ENCODE measurements at regions not wholly inside any gene's neighbourhood (a gene's known extent, or its start where the extent isn't known, plus 50 kb on each side); places are given as distances from the start of the nearest gene placed in this dataset.
A peak's percentile ranks its signal among the peaks of the same experiment; 100 is the strongest.

DNA sequence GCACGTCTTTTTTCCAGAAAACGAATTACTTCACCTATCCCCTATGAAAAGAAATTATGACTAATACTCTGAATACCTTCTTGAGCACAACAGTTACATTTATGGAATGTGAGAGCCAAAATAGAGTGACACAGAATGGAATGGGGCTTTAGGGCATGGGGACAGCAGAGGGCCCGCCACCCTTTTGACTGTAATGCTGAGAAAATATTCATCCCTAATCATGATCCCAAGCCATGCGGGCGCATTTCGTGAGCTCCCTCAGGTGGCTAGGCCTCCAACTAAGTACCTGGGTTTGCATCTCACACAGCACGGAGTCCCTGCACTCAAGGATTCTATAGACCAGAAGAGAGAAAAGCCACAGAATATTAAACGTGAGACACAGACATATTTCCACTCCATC is 212.6 kb downstream of the SOD2 start:
- DNase-seq (ENCODE audit: low read depth), result no peak

DNA sequence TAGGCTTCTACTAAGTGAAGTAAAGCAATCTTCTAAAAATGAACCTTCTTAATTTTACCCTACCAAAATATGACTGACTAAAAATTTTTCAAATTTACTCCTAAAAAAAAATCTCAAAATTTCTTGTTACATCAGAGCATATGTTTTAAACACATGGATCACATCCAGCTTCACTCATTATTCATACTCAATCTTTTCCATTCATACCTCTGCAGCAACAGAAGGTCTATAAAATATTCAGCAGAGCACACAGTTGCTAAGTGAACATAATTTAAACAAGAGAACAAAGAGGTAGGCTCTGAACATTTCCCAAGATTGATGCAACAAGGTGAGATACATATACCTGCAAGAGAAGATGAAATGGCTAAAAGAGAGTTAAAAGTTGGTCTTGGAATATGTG is 213.9 kb downstream of the SOD2 start:
- no peak for DNase-seq (ENCODE audit: low read depth)

- DNase-seq (ENCODE audit: low read depth), result peak; percentile 39
Observed at GRCh38 chr6:159473475-159474263, 219.4 kb downstream of the SOD2 start.

DNA sequence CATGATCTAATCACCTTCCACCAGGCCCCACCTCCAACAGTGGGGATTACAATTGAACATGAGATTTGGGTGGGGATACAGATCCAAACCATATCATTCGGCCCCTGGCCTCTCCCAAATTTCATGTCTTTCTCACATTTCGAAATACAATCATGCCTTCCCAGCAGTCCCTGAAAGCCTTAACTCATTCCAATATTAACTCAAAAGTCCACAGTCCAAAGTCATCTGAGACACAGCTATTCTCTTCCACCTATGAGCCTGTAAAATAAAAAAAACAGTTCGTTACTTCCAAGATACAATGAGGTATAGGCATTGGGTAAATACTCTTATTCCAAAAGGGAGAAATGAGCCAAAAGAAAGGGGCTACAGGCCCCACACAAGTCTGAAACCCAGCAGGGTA is 222.6 kb downstream of the SOD2 start:
- DNase-seq (ENCODE audit: low read depth), result no peak

GRCh38 chr6:159469443-159469842 is 223.6 kb downstream of the SOD2 start:
- DNase-seq (ENCODE audit: low read depth), result no peak

DNA sequence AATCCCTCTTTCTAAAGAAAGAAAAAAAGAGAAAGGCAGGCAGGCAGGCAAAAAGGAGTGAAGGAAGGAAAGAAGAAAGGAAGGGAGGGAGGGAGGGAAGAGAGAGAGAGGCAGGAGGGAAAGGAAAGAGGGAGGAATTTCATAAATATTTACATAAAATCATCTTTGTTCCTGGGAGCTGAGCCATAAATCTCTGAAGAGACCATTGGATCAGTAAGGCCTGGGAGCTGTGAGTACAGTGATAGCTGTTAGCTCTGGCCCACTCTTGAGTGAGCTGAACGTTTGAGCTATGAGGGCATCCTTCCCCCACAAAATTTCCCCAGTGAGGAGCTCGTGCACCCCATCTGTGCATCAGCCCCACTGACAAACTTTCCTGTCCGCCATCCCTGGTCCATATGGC is 224.0 kb downstream of the SOD2 start:
- no peak for DNase-seq (ENCODE audit: low read depth)

DNA sequence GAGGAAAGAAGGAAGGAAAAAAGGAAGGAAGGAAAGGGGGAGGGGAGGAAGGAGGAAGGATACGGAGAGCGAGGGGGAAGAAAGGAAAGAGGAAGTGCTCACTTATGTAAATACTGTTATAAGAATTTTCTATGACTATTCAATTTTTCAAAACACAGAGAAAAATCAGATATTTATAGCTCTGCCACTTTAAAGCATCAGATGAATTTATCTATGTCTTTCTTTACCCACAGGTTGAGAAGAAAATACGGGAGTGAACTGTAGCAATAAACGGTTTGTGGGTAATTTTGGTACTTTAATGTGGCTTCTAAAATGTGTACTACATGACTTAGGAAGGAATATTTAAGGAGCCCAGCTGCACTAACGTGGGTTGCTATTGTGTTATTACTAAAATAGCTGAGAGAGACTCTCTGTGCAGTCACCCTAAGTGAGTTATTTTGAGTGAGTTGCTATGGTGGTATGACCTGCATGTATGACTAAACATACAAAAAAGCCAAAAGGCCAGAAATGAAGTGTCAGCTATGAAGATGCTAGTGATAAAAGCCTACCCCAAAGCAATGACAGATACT is 225.5 kb downstream of the SOD2 start:
- no peak for DNase-seq (ENCODE audit: low read depth)

DNA sequence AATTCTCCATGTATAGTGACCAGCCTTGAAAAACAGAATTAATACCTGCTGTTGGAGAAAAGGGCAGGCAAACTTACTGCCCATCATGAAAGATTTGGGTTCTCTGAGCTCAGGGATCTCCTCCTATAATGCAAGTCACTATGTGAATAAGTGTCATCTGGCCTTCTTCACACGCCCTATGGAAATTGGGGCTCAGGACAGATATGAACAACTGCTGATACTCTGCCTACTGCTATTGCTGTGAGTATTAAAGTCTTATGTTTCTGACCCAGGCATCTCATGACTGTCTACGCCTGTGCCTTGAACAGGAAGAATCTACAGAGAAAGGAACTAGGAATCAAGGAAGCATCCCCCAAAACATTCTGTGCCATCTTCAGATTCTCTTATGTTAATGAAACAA is 226.1 kb downstream of the SOD2 start:
- no peak for DNase-seq (ENCODE audit: low read depth)

- DNase-seq (ENCODE audit: low read depth), result peak; percentile 93
Observed at GRCh38 chr6:159464816-159465215, 228.2 kb downstream of the SOD2 start.

- no peak for DNase-seq (ENCODE audit: low read depth)
Observed at GRCh38 chr6:159463119-159463829, 229.8 kb downstream of the SOD2 start.

DNA sequence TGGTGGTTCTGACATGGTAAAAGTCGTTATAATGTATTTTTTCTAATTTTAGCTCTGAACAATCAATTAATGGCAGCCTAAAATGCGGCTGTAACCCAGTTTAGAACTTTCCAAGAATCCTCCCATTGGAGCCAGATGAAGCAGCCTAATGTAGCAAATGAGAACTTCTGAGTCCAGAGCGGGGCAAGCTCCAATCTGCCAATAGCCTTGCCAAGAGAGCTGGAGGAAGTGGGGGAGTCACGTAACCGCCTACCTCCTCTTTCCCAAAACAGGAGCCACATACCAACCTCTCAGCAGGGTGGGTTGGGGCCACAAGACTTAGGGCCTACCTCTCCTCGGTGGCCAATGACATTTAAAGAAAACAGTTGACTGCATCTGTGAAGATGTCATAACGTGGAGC is 230.6 kb downstream of the SOD2 start:
- DNase-seq (ENCODE audit: low read depth), result no peak

DNA sequence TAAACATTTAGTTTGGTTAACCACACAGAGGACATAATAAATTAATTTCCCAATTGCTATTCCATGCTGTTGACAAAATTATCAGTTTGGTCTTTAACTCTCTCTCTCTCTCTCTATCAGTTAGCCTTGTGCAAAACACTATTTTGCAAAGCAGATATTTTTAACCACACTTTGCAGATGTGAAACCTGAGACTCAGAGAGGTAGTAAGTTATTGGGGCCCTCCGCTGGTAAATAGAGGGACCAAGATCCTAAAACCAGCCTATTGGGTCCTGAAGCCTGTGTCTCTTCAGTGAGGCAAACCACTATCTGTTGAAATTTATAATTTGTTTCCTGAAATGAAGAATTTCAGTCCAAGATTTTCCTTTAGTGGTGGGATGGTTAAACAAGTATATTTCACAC is 231.0 kb downstream of the SOD2 start:
- no peak for DNase-seq (ENCODE audit: low read depth)

DNA sequence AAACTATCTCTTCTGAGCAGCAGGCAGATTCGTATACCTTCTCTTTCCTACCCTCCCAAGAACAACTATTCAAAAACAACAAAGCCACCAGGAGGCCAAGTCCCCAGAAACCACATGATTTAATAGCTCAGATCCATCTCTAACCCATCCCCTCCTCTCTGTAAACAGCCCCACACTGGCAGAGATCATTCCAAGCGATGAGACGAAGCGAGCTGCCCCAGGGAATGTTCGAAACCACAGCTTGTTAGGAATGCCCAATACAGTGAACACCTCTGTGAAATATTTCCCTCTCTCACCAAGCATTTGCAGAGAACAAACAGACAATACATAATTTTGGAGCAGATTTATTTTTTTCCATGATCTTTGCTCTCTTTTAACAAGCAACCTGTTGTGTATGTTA is 231.8 kb downstream of the SOD2 start:
- no peak for DNase-seq (ENCODE audit: low read depth)

- no peak for DNase-seq (ENCODE audit: low read depth)
Observed at GRCh38 chr6:159460476-159460875, 232.6 kb downstream of the SOD2 start.

- no peak for DNase-seq (ENCODE audit: low read depth)
Observed at GRCh38 chr6:159456349-159456748, 236.7 kb downstream of the SOD2 start.

DNA sequence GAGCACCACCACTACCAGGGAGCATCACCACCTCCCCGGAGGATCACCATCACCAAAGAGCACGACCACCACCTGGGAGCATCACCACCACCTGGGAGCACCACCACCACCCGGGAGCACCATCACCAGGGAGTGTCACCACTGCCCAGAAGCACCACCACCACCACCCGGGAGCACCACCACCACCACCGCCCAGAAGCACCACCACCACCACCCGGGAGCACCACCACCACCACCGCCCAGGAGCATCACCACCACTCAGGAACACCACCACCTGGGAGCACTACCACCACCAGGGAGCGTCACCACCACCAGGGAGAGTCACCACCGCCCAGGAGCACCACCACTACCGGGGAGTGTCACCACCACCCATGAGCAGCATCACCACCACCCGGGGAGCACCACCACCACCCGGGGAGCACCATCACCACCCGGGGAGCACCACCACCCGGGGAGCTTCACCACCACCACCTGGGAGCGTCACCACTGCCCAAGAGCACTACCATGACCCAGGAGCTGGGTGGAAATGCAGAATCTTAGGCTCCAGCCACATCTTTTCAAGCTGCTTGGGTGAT is 237.3 kb downstream of the SOD2 start:
- DNase-seq (ENCODE audit: low read depth), result no peak

GRCh38 chr6:159450815-159451465 is 242.1 kb downstream of the SOD2 start:
- DNase-seq (ENCODE audit: low read depth), result no peak

- DNase-seq (ENCODE audit: low read depth), result no peak
Observed at GRCh38 chr6:159446340-159446739, 246.7 kb downstream of the SOD2 start.

DNA sequence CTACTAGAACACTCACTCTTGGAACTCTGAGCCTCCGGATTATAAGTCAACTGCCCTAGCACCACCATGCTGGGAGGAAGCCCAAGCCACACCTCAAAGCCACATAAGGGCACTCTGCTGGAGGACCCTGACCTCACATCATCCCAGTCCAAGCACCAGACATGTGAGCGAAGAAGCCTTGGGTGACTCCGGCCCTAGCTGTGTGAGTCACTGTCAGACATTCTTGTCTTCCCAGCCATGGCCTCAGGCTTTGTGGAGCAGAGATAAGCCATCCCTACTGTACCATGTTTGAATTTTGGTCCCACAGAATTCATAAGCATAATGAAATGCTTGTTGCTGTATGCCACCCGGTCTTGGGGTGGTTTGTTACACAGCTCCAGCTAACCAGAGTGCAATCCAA is 247.7 kb downstream of the SOD2 start:
- no peak for DNase-seq (ENCODE audit: low read depth)

- DNase-seq (ENCODE audit: low read depth), result no peak
Observed at GRCh38 chr6:159444056-159444760, 248.8 kb downstream of the SOD2 start.

- no peak for DNase-seq (ENCODE audit: low read depth)
Observed at GRCh38 chr6:159443417-159443920, 249.6 kb downstream of the SOD2 start.

- DNase-seq (ENCODE audit: low read depth), result no peak
Observed at GRCh38 chr6:159441704-159441981, 251.4 kb downstream of the SOD2 start.
